Activated CD4-positive, alpha-beta T cell treated with anti-CD3 and anti-CD28 coated beads, Interleukin-10, Interleukin-2, amounts not matched to agents 100 ng/mL and 50 ng/mL, durations not matched to agents 16 hours and 8 hours (primary cell): ENCODE measurements at regions not wholly inside any gene's neighbourhood (a gene's known extent, or its start where the extent isn't known, plus 50 kb on each side); places are given as distances from the start of the nearest gene placed in this dataset.
"Not testable (repeated sequence)": the region's sequence is repeated elsewhere in the genome, so short reads cannot be mapped to it uniquely, and the experiment has no call there.

Experiments used
- DNase-seq: peaks from one replicate; pipeline ENCODE4 v3.0.0-alpha.2; 2020

DNA sequence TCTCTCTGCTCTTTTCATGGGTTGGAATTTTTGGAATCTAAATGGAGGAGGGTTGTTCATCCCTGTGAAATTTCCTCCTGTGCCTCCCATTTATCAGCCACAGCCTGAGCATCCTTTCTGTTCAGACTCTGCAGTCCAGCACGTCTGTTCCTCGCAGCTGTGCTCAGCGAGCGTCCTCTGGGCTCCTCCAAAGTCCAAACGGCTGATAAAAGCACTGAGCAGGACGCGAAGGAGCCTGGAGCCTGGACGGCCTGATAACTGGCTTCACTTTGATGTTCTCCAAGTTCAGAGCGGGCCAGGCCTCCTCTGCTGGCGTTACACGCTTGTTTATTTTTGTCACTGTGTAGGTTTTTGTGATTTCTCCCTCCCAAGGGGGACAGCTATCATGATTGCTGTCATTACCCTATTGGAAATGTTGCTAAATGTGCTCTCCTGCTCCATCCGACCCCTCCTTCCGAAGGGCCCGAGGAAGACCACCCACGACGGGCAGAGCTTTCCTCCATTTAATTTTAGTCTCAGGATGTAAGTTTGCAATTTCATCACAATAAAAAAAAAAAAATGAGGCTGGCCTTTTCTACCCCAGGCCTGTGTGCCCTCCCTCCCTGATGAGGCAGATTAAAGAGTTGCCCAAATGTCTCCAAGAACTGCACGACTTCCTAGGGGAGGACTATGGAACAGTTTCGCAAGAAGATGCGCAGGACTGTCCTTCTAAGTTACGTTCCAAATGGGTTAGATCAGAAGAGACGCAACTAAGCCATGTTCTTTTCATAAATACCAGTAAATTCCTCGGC, 290.5 kb upstream of the FOXF1 start:
- no peak for DNase-seq

DNA sequence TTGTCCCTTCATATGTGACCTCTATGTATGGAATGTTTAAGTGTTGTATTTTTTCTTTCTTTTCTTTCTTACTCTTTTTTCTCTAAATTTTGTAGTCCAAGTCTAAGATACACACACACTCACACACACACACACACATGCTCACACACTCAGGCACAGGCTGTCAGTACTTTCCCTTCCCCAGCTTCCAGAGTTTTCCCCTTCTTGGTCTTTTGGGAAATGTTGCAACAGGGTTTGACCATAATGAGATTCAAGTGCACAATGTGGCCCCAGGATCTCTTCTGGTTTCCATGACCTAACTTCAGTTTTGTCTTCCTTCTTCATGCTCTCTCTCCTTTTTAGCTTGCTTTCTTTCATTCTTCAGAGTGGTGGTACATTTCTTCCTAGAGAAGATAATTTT, 289.8 kb upstream of the FOXF1 start:
- DNase-seq = no peak

DNA sequence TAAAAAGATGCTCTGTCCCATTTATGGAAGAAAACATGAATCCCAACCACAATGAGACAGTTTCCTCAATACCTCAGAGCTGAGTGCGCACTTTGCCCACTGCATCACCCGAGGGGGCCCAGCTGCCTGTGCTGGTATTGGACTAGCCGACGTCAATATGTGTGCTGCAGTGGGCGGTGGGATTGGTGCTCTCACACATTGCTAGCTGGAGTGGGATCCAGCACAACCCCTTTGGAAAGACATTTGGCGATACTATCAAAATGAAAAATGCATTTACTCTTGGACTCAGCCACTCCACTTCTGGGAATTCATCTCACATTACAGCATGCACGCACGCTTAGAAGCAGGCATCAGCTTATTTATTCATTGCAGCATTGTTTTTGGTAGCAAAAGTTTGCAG, 289.2 kb upstream of the FOXF1 start:
- DNase-seq = no peak

DNA sequence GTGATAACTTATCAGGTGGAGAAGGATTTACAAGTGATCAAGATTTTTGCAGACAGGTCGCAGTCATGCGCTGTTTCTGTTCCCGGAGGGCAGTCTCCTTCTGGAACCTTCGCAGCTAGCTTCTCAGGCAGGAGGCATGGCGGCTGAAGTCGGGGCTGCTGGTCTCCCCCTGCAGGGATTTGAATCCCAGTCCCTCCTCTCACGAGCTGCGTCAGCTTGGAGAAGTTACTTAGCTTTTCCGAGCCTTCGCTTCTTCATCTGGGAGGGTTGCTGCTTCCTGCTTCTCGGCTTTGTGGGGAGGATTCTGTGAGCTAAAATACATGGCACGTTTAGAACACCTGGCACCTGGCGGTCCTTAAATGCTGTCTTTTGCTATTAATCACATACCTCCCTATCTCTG, 287.8 kb upstream of the FOXF1 start:
- no peak for DNase-seq

DNA sequence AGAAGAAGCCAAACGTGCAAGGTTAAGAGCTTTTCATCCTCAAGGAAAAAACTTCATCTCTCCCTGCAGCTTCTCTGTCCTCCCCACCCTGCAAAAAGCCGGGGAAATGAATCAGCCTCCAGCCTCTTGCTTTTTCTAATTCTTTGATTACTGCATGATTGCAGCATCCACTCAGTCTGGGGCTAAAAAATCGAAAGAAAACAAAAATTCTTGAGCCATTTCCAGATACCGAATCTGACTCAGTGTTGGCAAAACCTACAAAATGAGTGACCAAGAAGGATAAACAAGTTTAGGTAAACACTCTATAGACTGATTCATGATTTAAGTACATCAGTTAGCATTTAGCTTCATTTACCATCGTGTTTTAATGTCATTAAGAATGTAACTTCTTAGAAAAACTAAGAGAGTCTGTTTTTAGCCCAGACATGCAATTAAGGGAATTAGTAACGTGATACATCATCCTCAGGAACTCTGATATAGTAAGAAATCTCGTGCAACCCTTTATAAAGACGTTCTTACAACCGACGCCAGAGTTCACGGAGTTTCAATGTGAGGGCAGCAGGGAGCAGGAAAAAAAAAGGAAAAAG, 287.3 kb upstream of the FOXF1 start:
- no peak for DNase-seq

GRCh38 chr16:86224126-86224525, 286.2 kb upstream of the FOXF1 start:
- no peak for DNase-seq

- DNase-seq = no peak
Measured at GRCh38 chr16:86224629-86225028, 285.7 kb upstream of the FOXF1 start.

- no peak for DNase-seq
Measured at GRCh38 chr16:86225905-86226371, 284.4 kb upstream of the FOXF1 start.

GRCh38 chr16:86227041-86227440, 283.3 kb upstream of the FOXF1 start:
- no peak for DNase-seq

- DNase-seq = no peak
Measured at GRCh38 chr16:86227801-86228200, 282.5 kb upstream of the FOXF1 start.

DNA sequence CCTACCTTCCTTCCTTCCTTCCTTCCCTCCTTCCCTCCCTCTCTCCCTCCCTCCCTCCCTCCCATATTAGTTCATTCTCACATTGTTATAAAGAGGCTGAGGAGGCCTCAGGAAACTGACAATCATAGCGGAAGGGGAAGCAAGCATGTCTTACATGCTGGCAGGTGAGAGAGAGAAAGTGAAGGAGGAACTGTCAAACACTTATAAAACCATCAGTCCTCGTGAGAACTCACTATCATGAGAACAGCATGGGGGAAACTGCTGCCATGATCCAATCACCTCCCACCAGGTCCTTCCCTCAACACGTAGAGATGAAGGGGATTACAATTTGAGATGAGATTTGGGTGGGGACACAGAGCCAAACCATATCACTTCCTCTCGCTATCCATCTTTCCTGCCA, 281.6 kb upstream of the FOXF1 start:
- DNase-seq = no peak

DNA sequence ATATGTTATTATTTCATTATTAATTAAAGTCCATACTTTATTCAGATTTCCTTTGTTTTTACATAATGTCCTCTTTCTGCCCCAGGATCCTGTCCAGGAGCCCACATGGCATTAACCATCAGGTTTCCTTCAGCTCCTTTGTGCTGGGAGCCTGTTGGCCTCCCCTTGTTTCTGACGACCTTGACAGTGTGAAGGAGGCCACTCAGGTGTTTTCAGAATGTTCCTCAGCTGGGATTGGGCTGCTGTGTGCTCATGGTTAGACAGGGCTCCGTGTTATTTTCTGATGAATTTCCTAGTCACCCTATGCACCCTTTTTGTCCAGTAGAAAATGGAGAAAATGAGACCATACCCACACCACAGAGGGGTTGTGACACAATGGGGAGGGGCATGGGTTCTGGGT, 281.0 kb upstream of the FOXF1 start:
- DNase-seq = no peak

DNA sequence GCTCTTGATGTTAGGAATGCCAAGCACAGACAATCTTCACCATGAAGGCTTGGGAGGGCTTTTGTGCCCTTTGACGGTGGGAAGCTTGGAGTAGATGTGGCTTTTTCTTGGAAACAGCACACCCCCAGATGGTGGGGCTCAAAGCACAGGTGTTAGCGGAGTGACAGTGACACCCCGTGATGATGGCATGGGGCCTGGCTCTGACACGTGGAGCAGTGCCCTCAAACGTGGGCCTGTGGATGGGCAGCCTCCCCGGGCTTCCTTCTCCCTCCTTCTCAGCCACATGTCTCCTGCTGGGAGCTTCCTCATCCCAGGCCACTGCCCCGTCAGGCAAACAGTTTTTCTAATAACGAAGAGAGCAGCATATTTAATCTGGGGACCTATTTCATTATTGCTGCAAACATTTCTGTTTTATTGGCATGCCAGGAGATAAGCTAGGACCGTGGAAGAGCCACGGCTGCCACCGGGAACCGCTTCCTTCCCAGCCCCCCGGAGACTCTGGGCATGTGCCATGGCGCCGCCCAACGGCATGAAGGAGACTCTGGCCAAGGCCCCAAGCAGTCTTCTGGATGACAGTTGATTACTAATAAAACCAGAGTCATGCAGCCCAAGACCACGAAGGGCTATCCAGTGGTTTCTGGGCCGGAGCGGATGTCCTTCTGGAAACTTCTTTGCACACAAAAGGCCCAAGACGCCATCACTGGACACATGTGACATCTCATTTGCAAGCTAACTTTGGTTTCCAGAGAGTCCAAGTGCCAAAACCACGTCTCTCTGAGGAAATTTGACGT, 280.3 kb upstream of the FOXF1 start:
- no peak for DNase-seq

DNA sequence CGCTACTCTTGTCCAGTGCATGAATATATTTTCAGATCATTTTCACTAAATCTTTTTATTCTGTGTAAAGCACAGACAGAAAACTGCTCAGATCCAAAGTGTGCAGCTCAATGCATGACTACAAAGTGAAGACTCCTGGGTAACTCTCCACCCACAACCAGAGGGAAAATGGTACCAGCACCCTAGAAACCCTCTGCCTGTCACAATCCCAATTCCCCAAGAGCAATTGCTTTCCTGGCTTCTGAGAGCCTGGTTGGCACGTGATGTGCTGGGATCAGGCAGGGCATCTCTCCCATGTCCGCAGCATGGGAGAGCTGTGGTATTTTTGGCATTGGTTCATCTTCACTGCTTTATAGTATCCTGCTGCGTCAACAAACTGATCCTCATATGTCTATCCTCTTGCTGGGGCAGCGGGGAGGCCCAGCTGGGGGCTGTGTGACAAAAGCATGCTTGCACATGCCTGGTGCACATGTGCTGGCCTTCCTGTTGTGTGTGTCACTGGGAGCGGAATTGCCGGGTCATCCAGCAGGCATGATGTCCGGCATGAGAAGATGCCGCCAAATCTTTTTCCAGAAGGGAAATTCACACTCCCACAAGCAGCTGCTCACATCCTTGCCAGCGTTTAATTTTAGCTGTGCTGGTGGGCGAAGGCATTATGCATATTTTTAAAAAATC, 278.9 kb upstream of the FOXF1 start:
- DNase-seq = no peak

- no peak for DNase-seq
Measured at GRCh38 chr16:86231996-86232350, 278.4 kb upstream of the FOXF1 start.

GRCh38 chr16:86232496-86232895, 277.8 kb upstream of the FOXF1 start:
- DNase-seq = no peak

- DNase-seq = not testable (repeated sequence)
Measured at GRCh38 chr16:86233506-86233905, 276.8 kb upstream of the FOXF1 start.

DNA sequence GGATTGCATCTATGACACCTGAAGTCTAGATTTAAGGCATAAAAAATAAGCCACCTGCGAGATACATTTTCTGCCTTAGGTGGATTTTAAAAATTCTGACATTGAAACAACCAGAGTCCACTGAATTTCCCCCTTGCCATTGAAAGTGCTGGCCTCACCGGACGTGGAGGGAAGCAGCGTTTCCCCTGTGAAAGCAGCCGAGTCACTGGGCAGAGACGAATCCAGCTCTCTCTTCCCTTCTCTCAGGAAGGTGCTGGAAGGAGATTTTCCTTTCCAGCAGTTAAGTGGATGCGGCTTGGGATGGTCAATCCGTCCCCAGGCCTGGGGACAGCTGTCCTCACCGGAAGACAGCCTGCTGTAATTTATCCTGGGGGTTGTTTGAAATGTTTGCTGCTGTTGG, 270.9 kb upstream of the FOXF1 start:
- DNase-seq = no peak

DNA sequence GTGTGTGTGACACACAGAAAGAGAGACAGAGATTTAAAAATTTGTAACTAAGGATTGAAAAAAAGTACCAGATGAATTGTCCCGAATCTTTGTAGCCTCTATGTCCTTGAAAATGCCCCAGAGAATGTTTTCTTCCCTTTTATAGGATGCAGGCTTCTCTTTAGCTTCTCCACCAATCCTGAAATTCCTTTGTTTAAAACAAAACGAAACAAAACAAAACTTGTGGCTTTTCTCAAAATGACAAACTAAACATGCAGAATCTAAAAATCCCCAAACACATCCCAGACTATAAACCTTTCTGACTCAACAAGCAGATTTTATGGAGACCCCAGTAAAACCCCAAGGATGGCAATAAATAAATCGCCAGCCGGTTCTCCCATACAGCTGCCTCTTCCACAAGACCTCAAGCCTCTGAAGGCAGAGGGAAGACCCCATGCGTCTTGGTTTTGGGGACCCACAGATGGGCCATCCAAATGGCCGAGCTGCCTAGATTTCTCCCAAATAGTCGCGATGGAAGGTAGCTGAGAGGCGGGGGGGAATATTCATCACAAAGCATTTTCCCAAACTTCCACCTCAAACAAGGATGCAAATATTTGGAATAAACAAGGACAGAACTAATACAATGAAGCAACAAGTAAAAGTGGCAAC, 269.5 kb upstream of the FOXF1 start:
- no peak for DNase-seq

- no peak for DNase-seq
Measured at GRCh38 chr16:86241681-86242080, 268.6 kb upstream of the FOXF1 start.

- no peak for DNase-seq
Measured at GRCh38 chr16:86242244-86243122, 267.8 kb upstream of the FOXF1 start.

- no peak for DNase-seq
Measured at GRCh38 chr16:86243123-86243473, 267.2 kb upstream of the FOXF1 start.
